ENCODE measurements at regions not wholly inside any gene's neighbourhood (a gene's known extent, or its start where the extent isn't known, plus 50 kb on each side); places are given as distances from the start of the nearest gene placed in this dataset.

- Histone ChIP-seq H3K23ac (ENCODE audit: low read length) (no peak overlapping the region), H2BK12ac (ENCODE audit: low read length) (no peak overlapping the region), H3K27ac (ENCODE audit: low read depth, low read length) (no peak overlapping the region), H3K79me1 (ENCODE audit: low read length) (no peaks in the 10 kb centered on the region), H3K18ac (ENCODE audit: low read length) (no peak overlapping the region), H3K4me2 (ENCODE audit: low read length) (no peak overlapping the region), H4K8ac (ENCODE audit: low read depth, low read length) (no peak overlapping the region), H3K14ac (ENCODE audit: low read length) (no peak overlapping the region), H3K4me3 (ENCODE audit: low read depth, low read length) (no peak overlapping the region), H3K9me3 (ENCODE audit: insufficient read depth, low read depth, low read length) (no peaks in the 10 kb centered on the region), H4K12ac (ENCODE audit: low read depth, low read length) (no peak overlapping the region), H3K79me2 (ENCODE audit: control insufficient read depth, insufficient read depth, low read length, poor library complexity) (no peaks in the 10 kb centered on the region), H2AK5ac (ENCODE audit: low read length) (no peak overlapping the region), H3K4ac (ENCODE audit: low read depth, low read length) (no peak overlapping the region), H3K4me1 (ENCODE audit: control insufficient read depth in 1 of 2, insufficient read depth in 2 of 2, low read length in 2 of 2) (no peaks in the 10 kb centered on the region), H3K9ac (ENCODE audit: low read length) (no peak overlapping the region), H2AFZ (ENCODE audit: insufficient read depth, low read length, poor library complexity) (no peak overlapping the region), H3K27me3 (ENCODE audit: insufficient read depth, low read length) (no peaks in the 10 kb centered on the region), H2BK5ac (ENCODE audit: low read depth, low read length, poor library complexity) (no peak overlapping the region), H3K36me3 (ENCODE audit: control insufficient read depth in 1 of 2, insufficient read depth in 2 of 2, low read length in 2 of 2) (no peaks in the 10 kb centered on the region), H4K91ac (ENCODE audit: low read depth, low read length) (no peak overlapping the region), H2BK120ac (ENCODE audit: insufficient read depth, low read length, poor library complexity) (no peak overlapping the region)
- no CpG with 5 or more reads among the region's 1 CpG for WGBS (ENCODE audit: extremely low coverage, insufficient coverage, insufficient read length)
- no peak for DNase-seq
Observed at GRCh38 chr5:97547999-97548738, 365.1 kb upstream of the RIOK2 start.

DNA sequence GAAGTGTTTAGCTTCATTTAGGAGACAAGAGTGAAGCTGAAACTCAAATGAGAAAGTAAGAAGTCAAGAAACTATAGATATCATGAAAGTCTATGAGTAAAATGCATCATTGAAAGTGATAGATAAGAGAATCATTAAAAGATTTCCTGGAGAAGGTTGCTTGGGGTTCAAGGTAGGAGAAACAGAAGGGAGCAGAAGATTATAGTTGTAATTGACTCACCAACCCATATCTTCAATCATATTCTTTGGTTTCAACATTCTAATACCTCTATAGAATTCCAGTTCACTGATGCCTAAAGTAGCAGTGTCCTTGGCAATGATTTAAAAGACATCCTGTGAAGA lies 365.7 kb upstream of the RIOK2 start:
- H3K36me3 ChIP-seq (ENCODE audit: control insufficient read depth in 1 of 2, insufficient read depth in 2 of 2, low read length in 2 of 2): no peaks in the 10 kb centered on the region
- H4K12ac ChIP-seq (ENCODE audit: low read depth, low read length): no peak overlapping the region
- no peaks in the 10 kb centered on the region for H3K79me1 ChIP-seq (ENCODE audit: low read length)
- H4K8ac ChIP-seq (ENCODE audit: low read depth, low read length): no peak overlapping the region
- no peak overlapping the region for H3K14ac ChIP-seq (ENCODE audit: low read length)
- H3K27me3 ChIP-seq (ENCODE audit: insufficient read depth, low read length): no peaks in the 10 kb centered on the region
- no peak overlapping the region for H3K4me3 ChIP-seq (ENCODE audit: low read depth, low read length)
- no peaks in the 10 kb centered on the region for H3K4me1 ChIP-seq (ENCODE audit: control insufficient read depth in 1 of 2, insufficient read depth in 2 of 2, low read length in 2 of 2)
- no peak overlapping the region for H2AFZ ChIP-seq (ENCODE audit: insufficient read depth, low read length, poor library complexity)
- no peak overlapping the region for H3K4ac ChIP-seq (ENCODE audit: low read depth, low read length)
- no peak overlapping the region for H3K9ac ChIP-seq (ENCODE audit: low read length)
- no peaks in the 10 kb centered on the region for H3K79me2 ChIP-seq (ENCODE audit: control insufficient read depth, insufficient read depth, low read length, poor library complexity)
- H3K18ac ChIP-seq (ENCODE audit: low read length): no peak overlapping the region
- no peak overlapping the region for H4K91ac ChIP-seq (ENCODE audit: low read depth, low read length)
- no peak overlapping the region for H3K23ac ChIP-seq (ENCODE audit: low read length)
- H2BK12ac ChIP-seq (ENCODE audit: low read length): no peak overlapping the region
- H2AK5ac ChIP-seq (ENCODE audit: low read length): no peak overlapping the region
- H3K9me3 ChIP-seq (ENCODE audit: insufficient read depth, low read depth, low read length): no peaks in the 10 kb centered on the region
- DNase-seq: no peak
- no peak overlapping the region for H2BK5ac ChIP-seq (ENCODE audit: low read depth, low read length, poor library complexity)
- H3K27ac ChIP-seq (ENCODE audit: low read depth, low read length): no peak overlapping the region
- no peak overlapping the region for H3K4me2 ChIP-seq (ENCODE audit: low read length)
- no peak overlapping the region for H2BK120ac ChIP-seq (ENCODE audit: insufficient read depth, low read length, poor library complexity)

GRCh38 chr5:97549496-97549895 lies 366.4 kb upstream of the RIOK2 start:
- Histone ChIP-seq H4K12ac (ENCODE audit: low read depth, low read length) (no peak overlapping the region), H4K91ac (ENCODE audit: low read depth, low read length) (no peak overlapping the region), H3K4me1 (ENCODE audit: control insufficient read depth in 1 of 2, insufficient read depth in 2 of 2, low read length in 2 of 2) (no peaks in the 10 kb centered on the region), H3K9ac (ENCODE audit: low read length) (no peak overlapping the region), H3K4me2 (ENCODE audit: low read length) (no peak overlapping the region), H3K4me3 (ENCODE audit: low read depth, low read length) (no peak overlapping the region), H3K18ac (ENCODE audit: low read length) (no peak overlapping the region), H2BK5ac (ENCODE audit: low read depth, low read length, poor library complexity) (no peak overlapping the region), H3K27me3 (ENCODE audit: insufficient read depth, low read length) (no peaks in the 10 kb centered on the region), H3K79me2 (ENCODE audit: control insufficient read depth, insufficient read depth, low read length, poor library complexity) (no peaks in the 10 kb centered on the region), H2AK5ac (ENCODE audit: low read length) (no peak overlapping the region), H3K4ac (ENCODE audit: low read depth, low read length) (no peak overlapping the region), H2AFZ (ENCODE audit: insufficient read depth, low read length, poor library complexity) (no peak overlapping the region), H2BK120ac (ENCODE audit: insufficient read depth, low read length, poor library complexity) (no peak overlapping the region), H3K14ac (ENCODE audit: low read length) (no peak overlapping the region), H3K23ac (ENCODE audit: low read length) (no peak overlapping the region), H2BK12ac (ENCODE audit: low read length) (no peak overlapping the region), H3K79me1 (ENCODE audit: low read length) (no peaks in the 10 kb centered on the region), H4K8ac (ENCODE audit: low read depth, low read length) (no peak overlapping the region), H3K36me3 (ENCODE audit: control insufficient read depth in 1 of 2, insufficient read depth in 2 of 2, low read length in 2 of 2) (no peaks in the 10 kb centered on the region), H3K9me3 (ENCODE audit: insufficient read depth, low read depth, low read length) (no peaks in the 10 kb centered on the region), H3K27ac (ENCODE audit: low read depth, low read length) (no peak overlapping the region)
- no CpG with 5 or more reads among the region's 4 CpGs for WGBS (ENCODE audit: extremely low coverage, insufficient coverage, insufficient read length)
- no peak for DNase-seq

- Histone ChIP-seq H2AFZ (ENCODE audit: insufficient read depth, low read length, poor library complexity) (no peak overlapping the region), H3K4me3 (ENCODE audit: low read depth, low read length) (no peak overlapping the region), H4K12ac (ENCODE audit: low read depth, low read length) (no peak overlapping the region), H2BK12ac (ENCODE audit: low read length) (no peak overlapping the region), H3K4ac (ENCODE audit: low read depth, low read length) (no peak overlapping the region), H3K79me1 (ENCODE audit: low read length) (no peaks in the 10 kb centered on the region), H3K4me1 (ENCODE audit: control insufficient read depth in 1 of 2, insufficient read depth in 2 of 2, low read length in 2 of 2) (no peaks in the 10 kb centered on the region), H2AK5ac (ENCODE audit: low read length) (no peak overlapping the region), H3K27ac (ENCODE audit: low read depth, low read length) (no peak overlapping the region), H3K18ac (ENCODE audit: low read length) (no peak overlapping the region), H3K14ac (ENCODE audit: low read length) (no peak overlapping the region), H3K9me3 (ENCODE audit: insufficient read depth, low read depth, low read length) (no peaks in the 10 kb centered on the region), H3K4me2 (ENCODE audit: low read length) (no peak overlapping the region), H3K9ac (ENCODE audit: low read length) (no peak overlapping the region), H4K91ac (ENCODE audit: low read depth, low read length) (no peak overlapping the region), H3K36me3 (ENCODE audit: control insufficient read depth in 1 of 2, insufficient read depth in 2 of 2, low read length in 2 of 2) (no peaks in the 10 kb centered on the region), H3K23ac (ENCODE audit: low read length) (no peak overlapping the region), H2BK120ac (ENCODE audit: insufficient read depth, low read length, poor library complexity) (no peak overlapping the region), H2BK5ac (ENCODE audit: low read depth, low read length, poor library complexity) (no peak overlapping the region), H4K8ac (ENCODE audit: low read depth, low read length) (no peak overlapping the region), H3K79me2 (ENCODE audit: control insufficient read depth, insufficient read depth, low read length, poor library complexity) (no peaks in the 10 kb centered on the region), H3K27me3 (ENCODE audit: insufficient read depth, low read length) (no peaks in the 10 kb centered on the region)
- no CpG with 5 or more reads among the region's 1 CpG for WGBS (ENCODE audit: extremely low coverage, insufficient coverage, insufficient read length)
- no peak for DNase-seq
Observed at GRCh38 chr5:97550164-97550563, 367.1 kb upstream of the RIOK2 start.
